Trophoblast cell (in vitro differentiated cells and primary cell): ENCODE measurements at regions not wholly inside any gene's neighbourhood (a gene's known extent, or its start where the extent isn't known, plus 50 kb on each side); places are given as distances from the start of the nearest gene placed in this dataset.

ENCODE experiments used
- DNase-seq, 2 donors: peaks; one replicate each; pipeline ENCODE4 v3.0.0-alpha.2; 2016
- H2AFZ ChIP-seq: 2 replicates; pipeline ENCODE4 v1.6.1; 2013; ENCODE audit warnings: low read length, moderate library complexity, mild to moderate bottlenecking; ENCODE audit not compliant: insufficient read depth, poor library complexity
- H2AK5ac ChIP-seq: 2 replicates; pipeline ENCODE4 v1.6.1; 2013; ENCODE audit warnings: mild to moderate bottlenecking, low read length
- H2BK120ac ChIP-seq: 2 replicates; pipeline ENCODE4 v1.6.1; 2013; ENCODE audit warnings: low read length, mild to moderate bottlenecking, moderate library complexity; ENCODE audit not compliant: insufficient read depth, poor library complexity
- H2BK12ac ChIP-seq: 2 replicates; pipeline ENCODE4 v1.6.1; 2013; ENCODE audit warnings: mild to moderate bottlenecking, low read length, moderate library complexity
- H2BK5ac ChIP-seq: 2 replicates; pipeline ENCODE4 v1.6.1; 2013; ENCODE audit warnings: low read length, low read depth, moderate library complexity, mild to moderate bottlenecking; ENCODE audit not compliant: poor library complexity
- H3K14ac ChIP-seq: 2 replicates; pipeline ENCODE4 v1.6.1; 2013; ENCODE audit warnings: mild to moderate bottlenecking, low read length
- H3K18ac ChIP-seq: 2 replicates; pipeline ENCODE4 v1.6.1; 2013; ENCODE audit warnings: mild to moderate bottlenecking, low read length
- H3K23ac ChIP-seq: 2 replicates; pipeline ENCODE4 v1.6.1; 2013; ENCODE audit warnings: low read length
- H3K27ac ChIP-seq: 2 replicates; pipeline ENCODE4 v1.5.1; 2013; ENCODE audit warnings: low read depth, mild to moderate bottlenecking, inconsistent platforms, low read length, moderate library complexity
- H3K27me3 ChIP-seq: 2 replicates; pipeline ENCODE4 v1.6.1; 2013; ENCODE audit warnings: inconsistent platforms, mild to moderate bottlenecking, low read length, moderate library complexity; ENCODE audit not compliant: insufficient read depth
- H3K36me3 ChIP-seq, 2 experiments: 1 replicate in 1 of 2; 2 replicates in 1 of 2; pipeline ENCODE4 v1.6.1; 2013; ENCODE audit warnings: low read length in 2 of 2, mild to moderate bottlenecking in 2 of 2, moderate library complexity in 1 of 2; ENCODE audit not compliant: insufficient read depth in 2 of 2, control insufficient read depth in 1 of 2
- H3K4ac ChIP-seq: 2 replicates; pipeline ENCODE4 v1.6.1; 2013; ENCODE audit warnings: low read depth, mild to moderate bottlenecking, low read length, moderate library complexity
- H3K4me1 ChIP-seq, 2 experiments: 1 replicate in 1 of 2; 2 replicates in 1 of 2; pipeline ENCODE4 v1.6.1; 2013; ENCODE audit warnings: low read length in 2 of 2, mild to moderate bottlenecking in 2 of 2, moderate library complexity in 1 of 2; ENCODE audit not compliant: insufficient read depth in 2 of 2, control insufficient read depth in 1 of 2
- H3K4me2 ChIP-seq: 2 replicates; pipeline ENCODE4 v1.6.1; 2013; ENCODE audit warnings: inconsistent platforms, mild to moderate bottlenecking, low read length, moderate library complexity
- H3K4me3 ChIP-seq: 2 replicates; pipeline ENCODE4 v1.5.1; 2013; ENCODE audit warnings: mild to moderate bottlenecking, low read depth, low read length, inconsistent platforms
- H3K79me1 ChIP-seq: one replicate; pipeline ENCODE4 v1.6.1; 2013; ENCODE audit warnings: low read length
- H3K79me2 ChIP-seq: 2 replicates; pipeline ENCODE4 v1.6.1; 2013; ENCODE audit warnings: low read length, mild to moderate bottlenecking; ENCODE audit not compliant: control insufficient read depth, insufficient read depth, poor library complexity
- H3K9ac ChIP-seq: 2 replicates; pipeline ENCODE4 v1.6.1; 2013; ENCODE audit warnings: mild to moderate bottlenecking, low read length
- H3K9me3 ChIP-seq: 2 replicates; pipeline ENCODE4 v1.6.1; 2013; ENCODE audit warnings: low read depth, mild to moderate bottlenecking, control low read depth, inconsistent platforms, low read length; ENCODE audit not compliant: insufficient read depth
- H4K12ac ChIP-seq: 2 replicates; pipeline ENCODE4 v1.6.1; 2013; ENCODE audit warnings: low read depth, mild to moderate bottlenecking, low read length, moderate library complexity
- H4K8ac ChIP-seq: 2 replicates; pipeline ENCODE4 v1.6.1; 2013; ENCODE audit warnings: low read depth, mild to moderate bottlenecking, low read length, moderate library complexity
- H4K91ac ChIP-seq: one replicate; pipeline ENCODE4 v1.6.1; 2013; ENCODE audit warnings: low read depth, mild to moderate bottlenecking, low read length, moderate library complexity
- WGBS: extraction: QIAGEN DNeasy Blood & Tissue Kit; methylation state at CpG from one replicate; pipeline ENCODE4 v1.1.7; 2013; ENCODE audit warnings: missing lambda C conversion rate; ENCODE audit not compliant: insufficient read length, insufficient coverage; ENCODE audit errors: extremely low coverage; 5-methylcytosine and 5-hydroxymethylcytosine counted together

GRCh38 chr4:124803026-124803425, 90.5 kb upstream of the ANKRD50 start:
- no peak overlapping the region for H2AFZ ChIP-seq
- H2BK120ac ChIP-seq, result no peak overlapping the region
- no peak overlapping the region for H3K4ac ChIP-seq
- no peak overlapping the region for H2AK5ac ChIP-seq
- H3K4me3 ChIP-seq, result no peak overlapping the region
- no peaks in the 10 kb centered on the region for H3K36me3 ChIP-seq
- H3K18ac ChIP-seq, result no peak overlapping the region
- H3K27ac ChIP-seq, result no peak overlapping the region
- no peaks in the 10 kb centered on the region for H3K79me1 ChIP-seq
- no peak overlapping the region for H2BK5ac ChIP-seq
- peak in 1 of 2 donors; percentile 69 for DNase-seq
- H3K14ac ChIP-seq, result no peak overlapping the region
- H3K79me2 ChIP-seq, result no peaks in the 10 kb centered on the region
- no peaks in the 10 kb centered on the region for H3K9me3 ChIP-seq
- H3K9ac ChIP-seq, result no peak overlapping the region
- no peak overlapping the region for H2BK12ac ChIP-seq
- no CpG with 5 or more reads among the region's 1 CpG for WGBS
- no peak overlapping the region for H4K8ac ChIP-seq
- H4K12ac ChIP-seq, result no peak overlapping the region
- no peaks in the 10 kb centered on the region for H3K27me3 ChIP-seq
- H3K4me1 ChIP-seq, result no peaks in the 10 kb centered on the region
- H4K91ac ChIP-seq, result no peak overlapping the region
- H3K23ac ChIP-seq, result no peak overlapping the region
- no peak overlapping the region for H3K4me2 ChIP-seq

- Histone ChIP-seq H3K14ac (no peak overlapping the region), H4K12ac (no peak overlapping the region), H3K79me2 (no peaks in the 10 kb centered on the region), H3K27me3 (no peaks in the 10 kb centered on the region), H2BK120ac (no peak overlapping the region), H2AK5ac (no peak overlapping the region), H3K36me3 (no peaks in the 10 kb centered on the region), H2BK5ac (no peak overlapping the region), H2BK12ac (no peak overlapping the region), H3K18ac (no peak overlapping the region), H2AFZ (no peak overlapping the region), H3K4me1 (no peaks in the 10 kb centered on the region), H3K9me3 (no peaks in the 10 kb centered on the region), H4K8ac (no peak overlapping the region), H4K91ac (no peak overlapping the region), H3K4ac (no peak overlapping the region), H3K9ac (no peak overlapping the region), H3K4me3 (no peak overlapping the region), H3K23ac (no peak overlapping the region), H3K4me2 (no peak overlapping the region), H3K79me1 (no peaks in the 10 kb centered on the region), H3K27ac (no peak overlapping the region)
- WGBS, result no CpG with 5 or more reads among the region's 3 CpGs
- no peak for DNase-seq
These were observed 84.7 kb upstream of the ANKRD50 start for GRCh38 chr4:124797223-124797622.

GRCh38 chr4:124790471-124790870, 77.9 kb upstream of the ANKRD50 start:
- H3K18ac ChIP-seq, result no peak overlapping the region
- no peaks in the 10 kb centered on the region for H3K27me3 ChIP-seq
- H3K4ac ChIP-seq, result no peak overlapping the region
- H3K36me3 ChIP-seq, result no peaks in the 10 kb centered on the region
- H2BK120ac ChIP-seq, result no peak overlapping the region
- H3K79me1 ChIP-seq, result no peaks in the 10 kb centered on the region
- H3K23ac ChIP-seq, result no peak overlapping the region
- no peak overlapping the region for H3K4me3 ChIP-seq
- H4K91ac ChIP-seq, result no peak overlapping the region
- H3K9ac ChIP-seq, result no peak overlapping the region
- H2BK12ac ChIP-seq, result no peak overlapping the region
- no peak overlapping the region for H2AFZ ChIP-seq
- no peak overlapping the region for H2BK5ac ChIP-seq
- H3K27ac ChIP-seq, result no peak overlapping the region
- no peak overlapping the region for H4K8ac ChIP-seq
- H3K9me3 ChIP-seq, result no peaks in the 10 kb centered on the region
- no peak overlapping the region for H4K12ac ChIP-seq
- no peak for DNase-seq
- no peaks in the 10 kb centered on the region for H3K79me2 ChIP-seq
- no peaks in the 10 kb centered on the region for H3K4me1 ChIP-seq
- no peak overlapping the region for H3K4me2 ChIP-seq
- no peak overlapping the region for H2AK5ac ChIP-seq
- no peak overlapping the region for H3K14ac ChIP-seq

- Histone ChIP-seq H2AFZ (no peak overlapping the region), H3K23ac (no peak overlapping the region), H2BK12ac (no peak overlapping the region), H3K9me3 (no peaks in the 10 kb centered on the region), H3K4me1 (no peaks in the 10 kb centered on the region), H4K91ac (no peak overlapping the region), H3K4me2 (no peak overlapping the region), H2BK5ac (no peak overlapping the region), H4K8ac (no peak overlapping the region), H3K36me3 (no peaks in the 10 kb centered on the region), H3K27ac (no peak overlapping the region), H3K4ac (no peak overlapping the region), H3K14ac (no peak overlapping the region), H3K4me3 (no peak overlapping the region), H2AK5ac (no peak overlapping the region), H3K27me3 (no peaks in the 10 kb centered on the region), H3K18ac (no peak overlapping the region), H3K79me1 (no peaks in the 10 kb centered on the region), H3K9ac (no peak overlapping the region), H4K12ac (no peak overlapping the region), H3K79me2 (no peaks in the 10 kb centered on the region), H2BK120ac (no peak overlapping the region)
- no peak for DNase-seq
- WGBS, result no CpG with 5 or more reads among the region's 2 CpGs
These were observed 74.1 kb upstream of the ANKRD50 start for GRCh38 chr4:124786634-124787033.
